Lung (tissue), 11 donors: ENCODE measurements at regions not wholly inside any gene's neighbourhood (a gene's known extent, or its start where the extent isn't known, plus 50 kb on each side); places are given as distances from the start of the nearest gene placed in this dataset.

Experiments used
- ATAC-seq: fragments of 200-7000 bp; cut with Tn5 transposase; one replicate; pipeline ENCODE4 v1.9.1; 2020; ENCODE audit warnings: moderate number of reproducible peaks; ENCODE audit not compliant: insufficient read depth, low FRiP score
- DNase-seq, 3 donors: peaks; one replicate each; pipeline ENCODE4 v3.0.0-alpha.2; 2013 to 2017
- H3K27ac ChIP-seq, 2 donors: one replicate each; pipeline ENCODE4 v1.5.1; 2013; ENCODE audit warnings: mild to moderate bottlenecking in 2 of 2, moderate library complexity in 2 of 2, control low read depth in 1 of 2, inconsistent platforms in 1 of 2, low read depth in 1 of 2, low read length in 1 of 2
- H3K27me3 ChIP-seq, 3 donors: one replicate each; pipeline ENCODE4 v1.5.1; 2013; ENCODE audit warnings: low read length in 2 of 3; ENCODE audit not compliant: control insufficient read depth in 3 of 3, insufficient read depth in 3 of 3
- H3K36me3 ChIP-seq, 4 donors: one replicate each; pipeline ENCODE4 v1.5.1; 2013; ENCODE audit warnings: low read length in 4 of 4, mild to moderate bottlenecking in 1 of 4, moderate library complexity in 1 of 4; ENCODE audit not compliant: control insufficient read depth in 4 of 4, insufficient read depth in 4 of 4
- H3K4me1 ChIP-seq, 5 donors: one replicate each; pipeline ENCODE4 v1.5.1; 2013; ENCODE audit warnings: low read length in 5 of 5, mild to moderate bottlenecking in 2 of 5, moderate library complexity in 1 of 5; ENCODE audit not compliant: control insufficient read depth in 5 of 5, insufficient read depth in 5 of 5
- H3K4me3 ChIP-seq: one replicate; pipeline ENCODE4 v1.5.1; 2013; ENCODE audit warnings: mild to moderate bottlenecking, control low read depth, moderate library complexity
- H3K9ac ChIP-seq, 2 donors: one replicate each; pipeline ENCODE4 v1.5.1; 2013; ENCODE audit warnings: low read length in 2 of 2, control low read depth in 1 of 2; ENCODE audit not compliant: insufficient read depth in 1 of 2
- H3K9me3 ChIP-seq, 4 donors: one replicate each; pipeline ENCODE4 v1.5.1; 2013; ENCODE audit warnings: low read length in 3 of 4, mild to moderate bottlenecking in 1 of 4, moderate library complexity in 1 of 4; ENCODE audit not compliant: control insufficient read depth in 4 of 4, insufficient read depth in 3 of 4
- CTCF ChIP-seq: IDR thresholded peaks from 2 replicates; pipeline ENCODE4 v1.5.1; 2012; ENCODE audit warnings: mild to moderate bottlenecking; ENCODE audit errors: control extremely low read depth, extremely low read depth
- WGBS, 2 donors: extraction: QIAGEN DNeasy Blood & Tissue Kit; methylation state at CpG; one replicate each; pipeline ENCODE4 v1.1.7; 2013; 5-methylcytosine and 5-hydroxymethylcytosine counted together
- donor health status: control.
- donor health status: control.
- donor health status: Bipolar disorder and iron deficiency.
- donor health status: healthy.
- donor health status: DM: yes; HTN: yes; CAD: no.

GRCh38 chrX:39975101-39975925, 122.4 kb downstream of the BCOR start:
- no peak overlapping the region for H3K27ac ChIP-seq
- H3K9me3 ChIP-seq: peaks cover 0 to 20% (median 4%) of the 10 kb centered on the region in 4 donors
- 72 to 79% methylated on average over 6 to 7 of the region's 7 CpGs for WGBS, 2 donors
- H3K27me3 ChIP-seq: peaks cover 0 to 2% (median 0%) of the 10 kb centered on the region in 3 donors
- DNase-seq (no peak), ATAC-seq (peak; percentile 59)
- no peak overlapping the region for H3K4me3 ChIP-seq
- no peaks in the 10 kb centered on the region for H3K36me3 ChIP-seq
- H3K4me1 ChIP-seq: no peaks in the 10 kb centered on the region
- H3K9ac ChIP-seq: no peak overlapping the region
- TF ChIP-seq CTCF: no peak

DNA sequence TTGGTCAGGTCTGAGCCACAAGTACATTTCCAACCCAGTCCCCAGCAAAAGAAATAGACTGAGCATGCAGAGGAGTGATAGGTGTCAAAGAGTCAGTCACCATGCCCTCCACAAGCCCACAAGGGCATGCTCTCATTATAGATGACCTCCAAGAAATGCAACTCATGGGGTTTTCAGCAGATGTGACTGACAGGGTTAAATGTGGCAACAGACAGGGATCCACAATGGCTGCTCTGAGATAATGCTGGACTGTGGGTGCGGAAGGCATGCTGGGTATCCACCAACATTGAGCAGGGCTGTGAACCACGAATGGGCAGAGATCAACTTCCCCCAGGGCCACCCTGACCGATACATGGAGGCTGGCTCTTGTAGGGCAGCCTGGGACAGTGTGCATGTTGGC, 115.8 kb downstream of the BCOR start:
- TF ChIP-seq CTCF: no peak
- no peak overlapping the region for H3K9ac ChIP-seq
- DNase-seq (no peak), ATAC-seq (no peak)
- peaks cover 0 to 18% (median 11%) of the 10 kb centered on the region in 5 donors for H3K4me1 ChIP-seq
- peaks cover 0 to 2% (median 0%) of the 10 kb centered on the region in 3 donors for H3K27me3 ChIP-seq
- no peak overlapping the region for H3K27ac ChIP-seq
- H3K9me3 ChIP-seq: peaks cover 0 to 7% (median 0%) of the 10 kb centered on the region in 4 donors
- H3K36me3 ChIP-seq: no peaks in the 10 kb centered on the region
- no peak overlapping the region for H3K4me3 ChIP-seq
- WGBS, 2 donors: 87 to 98% methylated on average over 3 of the region's 3 CpGs

GRCh38 chrX:39982948-39983347, 114.8 kb downstream of the BCOR start:
- 74 to 89% methylated on average over 3 of the region's 3 CpGs for WGBS, 2 donors
- Histone ChIP-seq H3K4me3 (no peak overlapping the region), H3K27me3 (peaks cover 0 to 2% (median 0%) of the 10 kb centered on the region in 3 donors), H3K9ac (no peak overlapping the region), H3K9me3 (peaks cover 0 to 7% (median 0%) of the 10 kb centered on the region in 4 donors), H3K36me3 (no peaks in the 10 kb centered on the region), H3K4me1 (peaks cover 0 to 18% (median 11%) of the 10 kb centered on the region in 5 donors), H3K27ac (no peak overlapping the region)
- no peak for ATAC-seq
- peak in 2 of 3 donors; percentile 35 to 36 for DNase-seq
- TF ChIP-seq CTCF: no peak
